ENCODE measurements at regions not wholly inside any gene's neighbourhood (a gene's known extent, or its start where the extent isn't known, plus 50 kb on each side); places are given as distances from the start of the nearest gene placed in this dataset.
"Not testable (repeated sequence)": the region's sequence is repeated elsewhere in the genome, so short reads cannot be mapped to it uniquely, and the experiment has no call there.

- no peak for DNase-seq
Observed at GRCh38 chr20:53738945-53739798, 145.5 kb upstream of the ZNF217 start.

GRCh38 chr20:53738039-53738944 is 144.7 kb upstream of the ZNF217 start:
- no peak for DNase-seq

- DNase-seq: no peak
Observed at GRCh38 chr20:53737396-53738038, 143.9 kb upstream of the ZNF217 start.

GRCh38 chr20:53736757-53737395 is 143.2 kb upstream of the ZNF217 start:
- no peak for DNase-seq

- DNase-seq: no peak
Observed at GRCh38 chr20:53736122-53736756, 142.6 kb upstream of the ZNF217 start.

- no peak for DNase-seq
Observed at GRCh38 chr20:53735536-53736050, 142.0 kb upstream of the ZNF217 start.

GRCh38 chr20:53734006-53734688 is 140.5 kb upstream of the ZNF217 start:
- DNase-seq: no peak

- DNase-seq: no peak
Observed at GRCh38 chr20:53731595-53731994, 138.0 kb upstream of the ZNF217 start.

GRCh38 chr20:53728359-53728758 is 134.7 kb upstream of the ZNF217 start:
- no peak for DNase-seq

- DNase-seq: not testable (repeated sequence)
Observed at GRCh38 chr20:53727239-53727638, 133.6 kb upstream of the ZNF217 start.

GRCh38 chr20:53725575-53725970 is 131.9 kb upstream of the ZNF217 start:
- DNase-seq: no peak

GRCh38 chr20:53723621-53724020 is 130.0 kb upstream of the ZNF217 start:
- no peak for DNase-seq

GRCh38 chr20:53723045-53723444 is 129.4 kb upstream of the ZNF217 start:
- no peak for DNase-seq

GRCh38 chr20:53722515-53723036 is 128.9 kb upstream of the ZNF217 start:
- no peak for DNase-seq

GRCh38 chr20:53721445-53721963 is 127.9 kb upstream of the ZNF217 start:
- DNase-seq: not testable (repeated sequence)

- DNase-seq: not testable (repeated sequence)
Observed at GRCh38 chr20:53719171-53719803, 125.6 kb upstream of the ZNF217 start.

GRCh38 chr20:53718142-53719021 is 124.7 kb upstream of the ZNF217 start:
- DNase-seq: no peak

- no peak for DNase-seq
Observed at GRCh38 chr20:53716395-53716794, 122.8 kb upstream of the ZNF217 start.

- DNase-seq: no peak
Observed at GRCh38 chr20:53714524-53714923, 120.9 kb upstream of the ZNF217 start.
